ENCODE measurements at regions not wholly inside any gene's neighbourhood (a gene's known extent, or its start where the extent isn't known, plus 50 kb on each side); places are given as distances from the start of the nearest gene placed in this dataset.

- no TSS peak for BruUV-seq (replicated peaks)
- Histone ChIP-seq H4K20me1 (ENCODE audit: low read length) (no peaks in the 10 kb centered on the region), H3K9ac (ENCODE audit: low read length) (no peak overlapping the region), H3F3A (ENCODE audit: low read length, unreplicated experiment) (no peaks in the 10 kb centered on the region), H3K79me2 (ENCODE audit: low read length) (no peaks in the 10 kb centered on the region), H3K27ac (ENCODE audit: low read length) (no peak overlapping the region), H3K9me2 (replicated peaks; ENCODE audit: low read length) (no peaks in the 10 kb centered on the region), H2AFZ (ENCODE audit: low read length) (no peak overlapping the region), H3K4me1 (ENCODE audit: insufficient read depth, low read length) (no peaks in the 10 kb centered on the region), H3K36me3 (ENCODE audit: low read depth, low read length) (no peaks in the 10 kb centered on the region), H3K9me3 (ENCODE audit: low read length) (peaks cover 46% of the 10 kb centered on the region), H3K4me2 (ENCODE audit: low read length) (no peak overlapping the region), H3K4me3 (ENCODE audit: low read length) (no peak overlapping the region), H3K27me3 (ENCODE audit: low read length) (no peaks in the 10 kb centered on the region)
- intact Hi-C loops (cut with micrococcal nuclease) = no loop called here
- POLR2A ChIA-PET (ENCODE audit: unreplicated experiment) = no interaction called here
- CTCF ChIA-PET = no interaction called here
- ATAC-seq = no peak
- peak; percentile 24 for DNase-seq
- TF ChIP-seq CTCF (conservative IDR thresholded peaks at IDR 0.05; ENCODE audit: low read depth, low read length) (no peak), EZH2phosphoT487 (IDR thresholded peaks at IDR 0.05; ENCODE audit: borderline replicate concordance, low read length) (no peak)
These were observed 325.1 kb downstream of the CDH26 start for GRCh38 chr20:60283281-60283680.

- no peak overlapping the region for H3K4me2 ChIP-seq (ENCODE audit: low read length)
- H3K9ac ChIP-seq (ENCODE audit: low read length) = no peak overlapping the region
- no peaks in the 10 kb centered on the region for H3K36me3 ChIP-seq (ENCODE audit: low read depth, low read length)
- H4K20me1 ChIP-seq (ENCODE audit: low read length) = no peaks in the 10 kb centered on the region
- no peak overlapping the region for H3K4me3 ChIP-seq (ENCODE audit: low read length)
- no peaks in the 10 kb centered on the region for H3K79me2 ChIP-seq (ENCODE audit: low read length)
- TF ChIP-seq EZH2phosphoT487 (IDR thresholded peaks at IDR 0.05; ENCODE audit: borderline replicate concordance, low read length) = no peak
- TF ChIP-seq EZH2 (IDR thresholded peaks at IDR 0.05; ENCODE audit: low read length, unreplicated experiment) = no peak
- no peak for TF ChIP-seq CTCF (conservative IDR thresholded peaks at IDR 0.05; ENCODE audit: low read depth, low read length)
- no peaks in the 10 kb centered on the region for H3F3A ChIP-seq (ENCODE audit: low read length, unreplicated experiment)
- ChIA-PET CTCF (no interaction called here), POLR2A (ENCODE audit: unreplicated experiment) (no interaction called here)
- intact Hi-C loops (cut with micrococcal nuclease) = no loop called here
- BruUV-seq (replicated peaks) = no TSS peak
- H3K27ac ChIP-seq (ENCODE audit: low read length) = no peak overlapping the region
- H3K27me3 ChIP-seq (ENCODE audit: low read length) = no peaks in the 10 kb centered on the region
- no peaks in the 10 kb centered on the region for H3K9me2 ChIP-seq (replicated peaks; ENCODE audit: low read length)
- H3K4me1 ChIP-seq (ENCODE audit: insufficient read depth, low read length) = no peaks in the 10 kb centered on the region
- DNase-seq (no peak), ATAC-seq (no peak)
- H2AFZ ChIP-seq (ENCODE audit: low read length) = no peak overlapping the region
- H3K9me3 ChIP-seq (ENCODE audit: low read length) = peaks cover 43% of the 10 kb centered on the region
These were observed 328.5 kb downstream of the CDH26 start for GRCh38 chr20:60286764-60287163.

GRCh38 chr20:60288945-60289344 lies 330.7 kb downstream of the CDH26 start:
- Histone ChIP-seq H3F3A (ENCODE audit: low read length, unreplicated experiment) (no peaks in the 10 kb centered on the region), H3K4me3 (ENCODE audit: low read length) (no peak overlapping the region), H3K9ac (ENCODE audit: low read length) (no peak overlapping the region), H3K9me2 (replicated peaks; ENCODE audit: low read length) (no peaks in the 10 kb centered on the region), H3K4me2 (ENCODE audit: low read length) (no peak overlapping the region), H3K36me3 (ENCODE audit: low read depth, low read length) (no peaks in the 10 kb centered on the region), H3K79me2 (ENCODE audit: low read length) (no peaks in the 10 kb centered on the region), H2AFZ (ENCODE audit: low read length) (no peak overlapping the region), H3K9me3 (ENCODE audit: low read length) (peaks cover 30% of the 10 kb centered on the region), H3K4me1 (ENCODE audit: insufficient read depth, low read length) (no peaks in the 10 kb centered on the region), H3K27me3 (ENCODE audit: low read length) (no peaks in the 10 kb centered on the region), H4K20me1 (ENCODE audit: low read length) (no peaks in the 10 kb centered on the region), H3K27ac (ENCODE audit: low read length) (no peak overlapping the region)
- ChIA-PET CTCF (no interaction called here), POLR2A (ENCODE audit: unreplicated experiment) (no interaction called here)
- intact Hi-C loops (cut with micrococcal nuclease) = no loop called here
- TF ChIP-seq EZH2 (IDR thresholded peaks at IDR 0.05; ENCODE audit: low read length, unreplicated experiment) = no peak
- TF ChIP-seq EZH2phosphoT487 (IDR thresholded peaks at IDR 0.05; ENCODE audit: borderline replicate concordance, low read length) = no peak
- no peak for TF ChIP-seq CTCF (conservative IDR thresholded peaks at IDR 0.05; ENCODE audit: low read depth, low read length)
- no peak for ATAC-seq
- no TSS peak for BruUV-seq (replicated peaks)
- DNase-seq = no peak
